ENCODE measurements at regions not wholly inside any gene's neighbourhood (a gene's known extent, or its start where the extent isn't known, plus 50 kb on each side); places are given as distances from the start of the nearest gene placed in this dataset.

- TF ChIP-seq, protein P1, sequence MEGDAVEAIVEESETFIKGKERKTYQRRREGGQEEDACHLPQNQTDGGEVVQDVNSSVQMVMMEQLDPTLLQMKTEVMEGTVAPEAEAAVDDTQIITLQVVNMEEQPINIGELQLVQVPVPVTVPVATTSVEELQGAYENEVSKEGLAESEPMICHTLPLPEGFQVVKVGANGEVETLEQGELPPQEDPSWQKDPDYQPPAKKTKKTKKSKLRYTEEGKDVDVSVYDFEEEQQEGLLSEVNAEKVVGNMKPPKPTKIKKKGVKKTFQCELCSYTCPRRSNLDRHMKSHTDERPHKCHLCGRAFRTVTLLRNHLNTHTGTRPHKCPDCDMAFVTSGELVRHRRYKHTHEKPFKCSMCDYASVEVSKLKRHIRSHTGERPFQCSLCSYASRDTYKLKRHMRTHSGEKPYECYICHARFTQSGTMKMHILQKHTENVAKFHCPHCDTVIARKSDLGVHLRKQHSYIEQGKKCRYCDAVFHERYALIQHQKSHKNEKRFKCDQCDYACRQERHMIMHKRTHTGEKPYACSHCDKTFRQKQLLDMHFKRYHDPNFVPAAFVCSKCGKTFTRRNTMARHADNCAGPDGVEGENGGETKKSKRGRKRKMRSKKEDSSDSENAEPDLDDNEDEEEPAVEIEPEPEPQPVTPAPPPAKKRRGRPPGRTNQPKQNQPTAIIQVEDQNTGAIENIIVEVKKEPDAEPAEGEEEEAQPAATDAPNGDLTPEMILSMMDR (IDR thresholded peaks at IDR 0.05) = no peak
- H3K4me3 ChIP-seq = no peak overlapping the region
- no peak overlapping the region for H3K27ac ChIP-seq
- no peak for DNase-seq (ENCODE audit: low spot score)
Measured at GRCh38 chr4:63784822-63785221, 624.4 kb downstream of the TECRL start.

DNA sequence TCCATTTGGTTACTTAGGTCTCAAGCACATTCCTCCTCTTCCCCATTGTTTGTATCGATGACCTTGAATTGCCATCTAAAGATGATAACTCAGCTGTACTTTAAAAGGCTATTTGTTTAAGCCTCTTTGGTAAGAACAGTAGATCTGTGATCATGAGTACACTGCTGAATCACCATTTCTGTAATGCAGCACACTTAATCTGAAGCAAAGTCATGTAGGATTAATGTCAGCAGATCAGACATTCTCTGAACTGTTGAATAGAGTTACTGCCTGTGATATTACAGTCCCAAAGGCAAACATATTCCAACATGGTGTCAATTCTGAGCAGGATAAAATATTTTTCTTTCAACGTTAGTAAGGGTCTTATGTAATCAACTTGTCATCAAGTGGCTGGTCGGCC is 631.6 kb downstream of the TECRL start:
- TF ChIP-seq, protein P1 (IDR thresholded peaks at IDR 0.05) = no peak
- DNase-seq (ENCODE audit: low spot score) = no peak
- no peak overlapping the region for H3K4me3 ChIP-seq
- no peak overlapping the region for H3K27ac ChIP-seq

DNA sequence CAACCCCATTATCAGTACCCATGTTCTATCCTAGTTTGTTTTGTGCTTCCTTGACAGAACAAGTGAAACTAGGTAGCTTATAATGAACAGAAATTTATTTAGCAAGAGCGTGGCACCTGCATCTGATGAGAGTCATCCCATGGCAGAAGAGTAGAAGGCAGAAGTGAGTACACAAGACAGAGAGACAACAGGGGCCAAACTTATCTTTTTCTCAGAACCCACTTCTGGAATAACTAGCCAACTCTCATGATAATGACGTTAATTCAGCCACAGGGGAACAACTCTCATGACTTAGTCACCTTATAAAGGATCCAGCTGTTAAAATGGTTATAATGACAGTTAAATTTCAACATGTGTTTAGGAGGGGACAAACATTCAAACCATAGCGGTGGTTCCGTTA is 644.9 kb downstream of the TECRL start:
- TF ChIP-seq, protein P1 (IDR thresholded peaks at IDR 0.05) = no peak
- no peak for DNase-seq (ENCODE audit: low spot score)
- H3K4me3 ChIP-seq = no peak overlapping the region
- no peak overlapping the region for H3K27ac ChIP-seq

DNA sequence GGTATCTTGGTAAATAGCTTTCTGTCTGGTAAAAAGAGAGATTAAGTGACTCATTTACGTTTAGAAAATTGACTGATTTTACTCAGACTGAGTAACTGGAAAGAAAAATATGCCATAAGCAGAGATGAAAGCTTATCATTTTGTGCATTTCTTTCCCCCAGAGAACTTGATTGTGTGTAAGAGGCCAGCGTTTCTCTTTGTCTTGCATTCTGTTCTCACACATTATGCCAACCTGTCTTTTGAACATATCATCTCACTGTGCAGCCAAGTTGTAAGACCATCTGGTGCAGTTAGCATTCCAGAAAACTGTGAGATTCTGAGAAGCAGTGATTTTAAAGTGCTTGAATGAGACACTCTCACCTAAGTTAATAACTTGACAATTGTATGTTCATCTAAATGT is 651.3 kb downstream of the TECRL start:
- TF ChIP-seq, protein P1 (IDR thresholded peaks at IDR 0.05) = no peak
- no peak for DNase-seq (ENCODE audit: low spot score)
- no peak overlapping the region for H3K4me3 ChIP-seq
- no peak overlapping the region for H3K27ac ChIP-seq

- TF ChIP-seq, protein P1 (IDR thresholded peaks at IDR 0.05) = no peak
- no peak overlapping the region for H3K27ac ChIP-seq
Measured at GRCh38 chr4:63742882-63743281, 666.4 kb downstream of the TECRL start.

GRCh38 chr4:63729519-63729918 is 679.7 kb downstream of the TECRL start:
- TF ChIP-seq, protein P1 (IDR thresholded peaks at IDR 0.05) = no peak
- H3K27ac ChIP-seq = no peak overlapping the region

More at GRCh38 chr4:63742882-63743281, 666.4 kb downstream of the TECRL start:
- no peak overlapping the region for H3K4me3 ChIP-seq
- DNase-seq (ENCODE audit: low spot score) = no peak

DNA sequence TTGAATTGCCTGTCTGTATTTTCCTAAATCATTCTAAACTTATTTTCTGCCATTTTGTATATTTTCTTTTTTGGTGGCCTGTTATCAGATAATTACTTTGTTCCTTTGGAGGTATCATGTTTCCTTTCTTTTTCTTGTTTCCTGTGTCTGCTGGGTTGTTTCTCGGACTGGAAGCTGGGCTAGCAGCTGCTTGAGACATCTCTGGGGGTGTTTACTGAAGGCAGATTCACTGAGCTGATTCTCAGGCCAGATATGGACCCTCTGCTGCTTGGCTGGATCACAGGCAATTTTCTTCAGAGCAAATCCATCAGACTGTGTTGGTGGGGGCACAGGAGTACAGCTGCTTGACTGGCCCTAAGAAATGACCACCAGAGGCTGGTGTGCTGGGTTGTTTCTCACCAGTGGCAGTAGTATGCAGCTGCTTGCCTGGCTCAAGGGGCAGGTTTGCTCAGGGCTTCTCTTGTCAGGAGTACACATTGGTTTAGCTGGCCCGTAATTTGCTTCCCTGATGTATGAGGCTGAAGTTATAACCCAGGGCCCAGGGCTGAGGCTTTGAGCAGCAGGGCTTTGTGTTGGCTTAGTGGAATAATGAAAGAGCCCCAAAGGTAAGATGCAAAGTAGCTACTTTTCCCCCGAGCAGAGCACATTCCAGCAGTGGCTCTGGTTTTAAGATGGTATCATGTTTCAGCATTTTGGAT is 680.6 kb downstream of the TECRL start:
- TF ChIP-seq, protein P1 (IDR thresholded peaks at IDR 0.05) = no peak
- Histone ChIP-seq H3K27ac (no peak overlapping the region), H3K4me3 (no peak overlapping the region)
- DNase-seq (ENCODE audit: low spot score) = no peak

More at GRCh38 chr4:63729519-63729918, 679.7 kb downstream of the TECRL start:
- H3K4me3 ChIP-seq = no peak overlapping the region
- no peak for DNase-seq (ENCODE audit: low spot score)
